Activated naive CD4-positive, alpha-beta T cell treated with anti-CD3 and anti-CD28 coated beads, Interleukin-2, amount 50 U/mL, for 16 hours (primary cell): ENCODE measurements at regions not wholly inside any gene's neighbourhood (a gene's known extent, or its start where the extent isn't known, plus 50 kb on each side); places are given as distances from the start of the nearest gene placed in this dataset.
"Not testable (repeated sequence)": the region's sequence is repeated elsewhere in the genome, so short reads cannot be mapped to it uniquely, and the experiment has no call there.

Experiments used
- DNase-seq: peaks from one replicate; pipeline ENCODE4 v3.0.0-alpha.2; 2020

GRCh38 chr14:106528717-106529116 is 1002.3 kb downstream of the TMEM121 start:
- DNase-seq, result no peak

DNA sequence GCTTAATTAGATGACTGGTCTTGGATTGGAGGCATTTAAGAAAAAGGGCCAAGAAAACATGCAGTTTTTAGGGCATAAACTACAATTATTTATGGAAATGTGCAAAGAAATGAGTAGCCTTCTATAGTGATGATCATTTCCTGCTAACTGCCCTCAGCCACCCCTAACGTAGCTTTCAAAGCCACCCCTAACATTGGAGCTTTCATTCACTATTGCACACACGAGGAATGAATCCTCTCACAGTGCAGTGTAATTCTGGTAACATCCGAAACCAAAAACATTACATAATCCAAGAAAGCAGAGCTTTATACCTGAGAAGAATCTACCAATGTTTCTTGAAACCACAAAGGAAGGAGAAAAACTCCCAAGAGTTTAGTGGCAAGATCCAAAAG is 1003.6 kb downstream of the TMEM121 start:
- no peak for DNase-seq

DNA sequence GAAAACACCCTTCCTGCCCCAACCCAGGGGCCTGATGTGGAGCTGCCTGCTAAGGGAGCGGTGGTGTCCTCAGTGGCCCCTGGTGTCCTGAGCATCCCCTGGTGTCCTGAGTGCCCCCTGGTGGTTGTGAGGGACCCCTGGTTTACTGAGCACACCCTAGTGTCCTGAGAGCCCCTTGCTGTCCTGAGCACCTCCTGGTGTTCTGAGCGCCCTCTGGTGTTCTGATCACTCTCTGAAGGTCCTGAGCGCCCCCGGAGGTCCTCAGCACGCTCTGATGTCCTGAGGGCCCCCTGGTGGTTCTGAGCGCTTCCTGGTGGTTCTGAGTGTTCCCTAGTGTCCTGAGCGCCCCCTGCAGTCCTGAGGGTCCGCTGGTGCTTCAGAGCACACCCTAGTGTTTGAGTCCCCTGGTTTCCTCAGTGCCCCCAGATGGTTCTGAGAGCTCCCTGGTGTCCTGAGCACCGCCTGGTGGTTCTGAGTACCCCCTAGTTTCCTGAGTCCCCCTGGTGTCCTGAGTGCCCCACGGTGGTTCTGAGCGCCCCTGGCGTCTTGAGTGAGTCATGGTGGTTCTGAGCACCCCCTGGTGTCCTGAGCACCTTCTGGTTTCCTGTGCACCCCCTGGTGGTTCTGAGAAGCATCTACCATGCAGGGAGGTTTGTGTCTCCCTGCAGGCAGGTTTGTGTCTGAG is 1004.2 kb downstream of the TMEM121 start:
- DNase-seq, result peak; percentile 32

GRCh38 chr14:106537597-106537996 is 1011.2 kb downstream of the TMEM121 start:
- DNase-seq, result not testable (repeated sequence)

DNA sequence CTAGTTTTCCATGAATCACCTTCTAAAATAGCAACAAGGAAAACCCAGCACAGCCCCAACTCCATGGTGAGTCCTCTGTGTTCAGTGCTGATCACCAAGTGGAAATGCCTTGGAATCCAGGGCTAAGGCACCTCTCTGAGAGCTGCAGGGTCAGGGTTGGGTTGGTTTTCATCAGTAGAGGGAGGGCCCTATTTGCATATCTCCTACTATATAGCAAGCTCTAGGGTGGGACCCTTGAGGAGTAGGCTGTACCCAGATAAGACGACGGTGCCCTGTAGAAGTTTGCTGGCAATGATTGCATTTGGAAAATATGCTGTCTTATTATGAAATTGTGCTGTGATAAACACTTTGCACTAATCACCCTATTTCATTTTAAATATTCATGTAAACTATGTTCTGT is 1011.8 kb downstream of the TMEM121 start:
- DNase-seq, result no peak

GRCh38 chr14:106547735-106548434 is 1021.5 kb downstream of the TMEM121 start:
- no peak for DNase-seq

DNA sequence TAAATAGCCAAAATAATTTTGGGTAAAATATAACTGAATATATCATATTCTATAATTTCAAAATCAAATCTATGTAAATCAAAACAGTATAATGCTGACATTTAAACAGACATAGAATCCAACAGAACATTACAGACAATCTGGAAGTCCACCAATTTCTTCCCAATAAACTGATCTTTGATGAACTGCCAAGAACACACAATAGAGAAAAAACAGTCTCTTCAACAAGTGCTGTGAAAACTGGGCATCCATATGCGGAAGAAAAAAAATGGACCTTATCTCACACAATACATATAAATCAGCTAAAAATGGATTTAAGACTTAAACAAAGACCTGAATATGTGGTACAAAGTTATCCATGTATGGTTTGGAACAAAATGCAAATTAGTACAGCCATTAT is 1022.7 kb downstream of the TMEM121 start:
- no peak for DNase-seq

DNA sequence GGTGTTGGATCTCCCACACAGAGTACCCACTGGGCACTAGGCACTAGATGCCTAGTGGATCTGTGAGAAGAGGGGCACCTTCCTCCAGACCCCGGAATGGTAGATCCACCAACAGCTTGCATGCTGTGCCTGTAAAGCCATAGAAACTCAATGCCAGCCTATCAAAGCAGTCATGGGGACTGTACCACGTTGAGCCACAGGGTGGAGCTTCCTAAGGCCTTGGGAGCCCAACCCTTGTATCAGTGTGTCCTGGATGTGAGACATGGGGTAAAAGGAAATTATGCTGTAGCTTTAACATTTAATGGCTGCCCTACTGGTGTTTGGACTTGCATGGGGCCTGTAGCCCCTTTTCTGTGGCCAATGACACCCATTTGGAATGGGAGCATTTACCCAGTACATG is 1024.9 kb downstream of the TMEM121 start:
- no peak for DNase-seq

DNA sequence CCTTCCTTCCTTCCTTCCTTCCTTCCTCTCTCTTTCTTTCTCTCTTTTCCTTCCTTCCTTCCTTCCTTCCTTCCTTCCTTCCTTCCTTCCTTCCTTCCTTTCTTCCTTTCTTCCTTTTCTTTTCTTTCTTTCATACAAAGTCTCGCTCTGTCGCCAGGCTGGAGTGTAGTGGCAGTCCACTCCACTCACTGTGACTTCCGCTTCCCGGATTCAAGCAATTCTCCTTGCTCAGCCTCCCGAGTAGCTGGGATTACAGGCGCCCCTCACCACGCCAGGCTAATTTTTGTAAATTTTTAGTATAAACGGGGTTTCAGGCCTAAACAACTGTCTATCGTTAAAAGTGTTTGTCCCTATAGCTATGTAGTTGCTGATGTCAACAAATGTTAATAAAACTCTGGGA is 1029.8 kb downstream of the TMEM121 start:
- DNase-seq, result not testable (repeated sequence)

GRCh38 chr14:106556665-106557289 is 1030.4 kb downstream of the TMEM121 start:
- DNase-seq, result peak; percentile 81

- DNase-seq, result no peak
Measured at GRCh38 chr14:106562451-106562850, 1036.1 kb downstream of the TMEM121 start.

DNA sequence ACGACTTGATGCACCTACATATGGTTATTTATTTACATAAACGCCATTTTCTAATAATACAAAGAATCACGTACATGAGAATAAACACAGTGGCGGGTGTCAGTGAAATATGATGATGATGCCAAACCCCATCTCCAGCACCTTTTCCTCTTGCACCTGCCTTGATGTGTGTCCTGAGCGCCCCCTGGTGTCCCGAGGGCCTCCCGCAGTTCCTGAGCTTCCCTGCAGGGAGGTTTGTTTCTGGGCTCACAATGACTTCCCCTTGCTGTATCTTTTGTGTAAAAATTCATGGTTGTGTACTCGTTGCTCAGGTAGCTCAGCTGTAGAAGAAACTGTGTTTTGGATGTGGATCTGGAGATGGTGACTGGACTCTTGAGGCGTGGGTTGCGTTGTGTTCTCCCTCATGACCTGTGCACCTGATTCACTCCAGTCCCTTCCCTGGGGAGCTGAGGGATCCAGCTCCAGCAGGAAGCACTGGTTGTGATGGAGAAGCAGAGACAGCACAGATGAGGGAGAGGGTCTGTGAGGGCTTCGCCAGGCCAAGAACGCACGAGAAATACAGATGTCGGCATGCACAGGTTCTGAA is 1037.8 kb downstream of the TMEM121 start:
- peak; percentile 68 for DNase-seq

- DNase-seq, result no peak
Measured at GRCh38 chr14:106578481-106578880, 1052.1 kb downstream of the TMEM121 start.

DNA sequence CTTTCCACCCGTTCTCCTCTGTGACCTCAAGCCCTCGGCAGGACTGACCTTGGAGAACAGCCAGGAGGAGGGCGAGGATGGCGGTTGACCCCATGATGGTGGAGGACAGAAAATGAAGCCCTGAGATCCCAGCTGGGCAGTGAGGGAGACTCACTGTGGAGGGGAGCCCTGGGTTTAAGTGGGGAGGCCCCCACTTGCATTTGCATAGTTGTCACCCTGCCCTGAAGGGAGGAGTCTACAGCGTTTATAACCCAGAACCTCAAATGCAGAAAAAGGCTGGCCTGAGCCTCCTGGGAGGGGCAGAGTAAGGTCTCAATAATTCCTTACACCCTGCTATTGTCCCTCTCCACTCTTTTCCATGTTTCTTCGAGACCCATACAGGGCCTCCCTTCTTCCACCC is 1052.7 kb downstream of the TMEM121 start:
- no peak for DNase-seq

- no peak for DNase-seq
Measured at GRCh38 chr14:106585692-106586091, 1059.3 kb downstream of the TMEM121 start.

- peak; percentile 68 for DNase-seq
Measured at GRCh38 chr14:106586098-106586704, 1059.8 kb downstream of the TMEM121 start.

DNA sequence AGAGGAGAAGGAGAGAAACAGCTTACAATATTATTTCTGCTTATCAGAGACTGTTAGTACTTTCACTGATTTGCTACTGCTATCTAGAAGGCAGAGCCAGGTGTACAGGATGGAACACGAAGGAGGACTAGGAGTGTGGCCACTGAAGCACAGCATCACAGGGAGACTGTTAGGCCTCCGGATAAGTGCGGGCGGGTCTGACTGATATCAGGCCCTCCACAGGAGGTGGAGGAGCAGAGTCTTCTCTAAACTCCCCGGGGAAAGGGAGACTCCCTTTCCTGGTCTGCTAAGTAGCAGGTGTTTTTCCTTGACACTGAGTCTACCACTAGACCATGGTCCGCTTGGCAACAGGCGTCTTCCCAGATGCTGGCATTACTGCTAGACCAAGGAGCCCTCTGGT is 1065.2 kb downstream of the TMEM121 start:
- not testable (repeated sequence) for DNase-seq

DNA sequence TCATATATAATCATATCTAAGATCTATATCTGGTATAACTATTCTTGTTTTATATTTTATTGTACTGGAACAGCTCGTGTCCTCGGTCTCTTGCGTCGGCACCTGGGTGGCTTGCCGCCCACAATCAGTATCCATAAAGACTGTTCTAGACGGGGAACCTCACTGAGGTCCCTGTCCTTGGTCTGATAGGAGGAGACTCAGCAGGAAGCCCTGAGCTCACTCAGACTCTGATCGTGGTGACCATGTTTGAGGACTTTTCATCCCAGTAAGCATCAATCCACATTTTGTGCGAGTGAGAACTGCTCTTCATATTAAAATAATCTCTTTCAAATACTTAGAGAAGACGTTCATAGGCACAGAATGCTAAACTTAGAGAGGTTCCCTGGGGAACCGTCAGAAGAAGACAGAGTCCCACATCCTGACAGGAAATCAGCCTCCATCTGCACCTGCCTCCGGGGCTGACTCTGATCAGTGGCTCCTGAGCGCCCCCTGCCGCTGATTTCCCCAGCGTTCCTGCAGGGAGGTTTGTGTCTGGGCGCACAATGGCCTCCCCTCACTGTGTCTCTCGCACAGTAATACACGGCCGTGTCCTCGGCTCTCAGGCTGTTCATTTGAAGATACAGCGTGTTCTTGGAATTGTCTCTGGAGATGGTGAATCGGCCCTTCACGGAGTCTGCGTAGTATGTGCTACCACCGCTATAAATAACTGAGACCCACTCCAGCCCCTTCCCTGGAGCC is 1065.9 kb downstream of the TMEM121 start:
- peak; percentile 85 for DNase-seq

DNA sequence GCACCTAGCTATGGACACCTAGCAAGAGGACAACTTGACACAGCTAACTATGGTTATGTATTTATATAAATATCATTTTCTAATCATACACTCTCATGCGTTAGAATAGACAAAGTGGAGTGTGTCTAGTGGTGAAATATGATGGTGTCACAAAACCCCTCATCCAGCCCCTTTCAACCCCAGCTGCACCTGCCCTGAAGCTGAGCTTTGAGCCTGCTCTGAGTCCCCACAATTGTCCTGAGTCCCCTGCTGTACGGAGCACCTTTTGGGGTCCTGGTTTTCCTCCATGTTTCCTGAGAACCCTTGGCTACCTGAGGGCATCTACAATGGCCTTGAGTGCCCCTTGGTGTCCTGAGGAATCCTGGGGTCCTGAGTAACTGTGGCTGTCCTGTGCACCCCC is 1072.8 kb downstream of the TMEM121 start:
- no peak for DNase-seq

DNA sequence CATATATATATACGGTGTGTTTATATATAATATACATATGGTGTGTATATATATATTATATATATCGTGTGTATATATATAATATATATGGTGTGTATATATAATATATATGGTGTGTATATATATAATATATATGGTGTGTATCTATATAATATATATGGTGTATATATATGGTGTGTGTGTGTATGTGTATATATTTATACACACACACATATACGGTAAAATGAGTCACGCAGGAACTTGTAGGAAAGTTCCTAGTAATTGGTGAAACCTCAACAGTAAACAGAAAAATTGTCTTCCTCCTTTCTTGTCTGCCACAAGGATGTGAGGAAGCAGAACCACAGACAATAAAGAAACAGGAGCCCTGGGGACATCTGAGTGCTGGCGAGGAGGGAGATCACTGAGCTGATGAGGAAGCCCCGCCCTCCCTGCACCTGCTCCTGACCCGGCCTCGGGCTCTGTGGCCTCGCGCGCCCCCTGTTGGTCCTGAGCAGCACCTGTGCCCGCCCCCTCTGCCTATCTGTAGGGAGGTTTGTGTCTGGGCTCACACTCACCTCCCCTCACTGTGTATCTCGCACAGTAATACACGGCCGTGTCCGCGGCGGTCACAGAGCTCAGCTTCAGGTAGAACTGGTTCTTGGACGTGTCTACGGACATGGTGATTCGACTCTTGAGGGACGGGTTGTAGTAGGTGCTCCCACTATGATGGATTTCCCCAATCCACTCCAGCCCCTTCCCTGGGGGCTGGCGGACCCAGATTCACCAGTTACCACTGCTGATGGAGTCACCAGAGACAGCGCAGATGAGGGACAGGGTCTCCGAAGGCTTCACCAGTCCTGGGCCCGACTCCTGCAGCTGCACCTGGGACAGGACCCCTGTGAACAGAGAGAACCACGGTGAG is 1079.4 kb downstream of the TMEM121 start:
- DNase-seq, result peak; percentile 88

- DNase-seq, result no peak
Measured at GRCh38 chr14:106606936-106607335, 1080.6 kb downstream of the TMEM121 start.

GRCh38 chr14:106610691-106611090 is 1084.3 kb downstream of the TMEM121 start:
- no peak for DNase-seq
